AG10803 (cell line): ENCODE measurements at regions not wholly inside any gene's neighbourhood (a gene's known extent, or its start where the extent isn't known, plus 50 kb on each side); places are given as distances from the start of the nearest gene placed in this dataset.

ENCODE experiments used
- DNase-seq: peaks from one replicate; pipeline ENCODE4 v3.0.0; 2010; ENCODE audit warnings: low read depth
- H3K4me3 ChIP-seq: 2 replicates; pipeline ENCODE4 v1.5.1; 2011; ENCODE audit warnings: mild to moderate bottlenecking, low read length, control low read depth
- TF ChIP-seq, protein P1 (sequence below): conservative IDR thresholded peaks from 2 replicates; pipeline ENCODE4 v1.5.1; 2011; ENCODE audit warnings: mild to moderate bottlenecking, low read length, control low read depth, inconsistent platforms

DNA sequence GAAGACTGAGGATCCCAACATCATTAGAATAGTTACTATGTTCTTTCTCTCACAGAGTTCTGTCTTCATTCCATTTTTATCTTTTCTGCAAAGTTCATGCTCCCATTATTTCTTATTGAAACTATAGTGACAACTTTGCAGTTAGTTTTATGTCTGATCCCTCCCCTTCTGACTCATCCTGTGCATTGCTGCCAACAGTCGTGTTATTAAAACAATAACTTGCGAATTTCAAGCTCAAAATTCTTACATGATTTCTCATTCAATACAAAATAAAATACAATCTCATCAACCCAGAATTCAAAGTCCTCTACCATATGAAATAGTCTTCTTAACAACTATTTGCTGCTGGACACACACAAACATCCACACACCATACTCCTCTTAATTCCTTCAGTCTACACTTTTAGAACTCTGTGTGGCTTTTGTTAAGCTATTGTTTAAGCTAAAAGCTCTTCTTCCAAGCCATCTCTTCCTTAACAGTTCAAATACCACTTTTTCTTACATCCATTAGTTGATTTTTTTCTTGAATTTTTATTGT, 261.4 kb upstream of the IRAK1BP1 start:
- TF ChIP-seq, protein P1, sequence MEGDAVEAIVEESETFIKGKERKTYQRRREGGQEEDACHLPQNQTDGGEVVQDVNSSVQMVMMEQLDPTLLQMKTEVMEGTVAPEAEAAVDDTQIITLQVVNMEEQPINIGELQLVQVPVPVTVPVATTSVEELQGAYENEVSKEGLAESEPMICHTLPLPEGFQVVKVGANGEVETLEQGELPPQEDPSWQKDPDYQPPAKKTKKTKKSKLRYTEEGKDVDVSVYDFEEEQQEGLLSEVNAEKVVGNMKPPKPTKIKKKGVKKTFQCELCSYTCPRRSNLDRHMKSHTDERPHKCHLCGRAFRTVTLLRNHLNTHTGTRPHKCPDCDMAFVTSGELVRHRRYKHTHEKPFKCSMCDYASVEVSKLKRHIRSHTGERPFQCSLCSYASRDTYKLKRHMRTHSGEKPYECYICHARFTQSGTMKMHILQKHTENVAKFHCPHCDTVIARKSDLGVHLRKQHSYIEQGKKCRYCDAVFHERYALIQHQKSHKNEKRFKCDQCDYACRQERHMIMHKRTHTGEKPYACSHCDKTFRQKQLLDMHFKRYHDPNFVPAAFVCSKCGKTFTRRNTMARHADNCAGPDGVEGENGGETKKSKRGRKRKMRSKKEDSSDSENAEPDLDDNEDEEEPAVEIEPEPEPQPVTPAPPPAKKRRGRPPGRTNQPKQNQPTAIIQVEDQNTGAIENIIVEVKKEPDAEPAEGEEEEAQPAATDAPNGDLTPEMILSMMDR: no peak
- peak; percentile 76 for DNase-seq

DNA sequence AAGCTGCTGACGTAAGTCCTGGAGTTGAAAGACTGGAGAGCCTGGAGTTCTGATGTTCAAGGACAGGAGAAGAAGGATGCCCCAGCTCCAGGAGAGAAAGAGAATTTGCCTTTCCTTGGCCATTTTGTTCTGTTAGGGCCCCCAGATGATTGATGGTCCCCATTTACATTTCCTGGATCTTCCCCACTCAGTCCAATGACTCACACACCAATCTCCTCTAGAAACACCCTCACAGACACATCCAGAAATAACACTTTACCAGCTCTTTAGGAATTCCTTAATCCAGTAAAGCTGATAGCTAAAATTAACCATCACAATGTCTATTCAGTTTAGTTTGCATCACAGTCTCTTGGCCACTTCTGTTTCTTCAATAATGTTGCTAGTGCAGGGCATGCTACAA, 260.2 kb upstream of the IRAK1BP1 start:
- peak; percentile 48 for DNase-seq
- no peak overlapping the region for H3K4me3 ChIP-seq
- TF ChIP-seq, protein P1: no peak

More for the DNA sequence above, 261.4 kb upstream of the IRAK1BP1 start:
- peak overlapping the region; percentile 1 for H3K4me3 ChIP-seq

DNA sequence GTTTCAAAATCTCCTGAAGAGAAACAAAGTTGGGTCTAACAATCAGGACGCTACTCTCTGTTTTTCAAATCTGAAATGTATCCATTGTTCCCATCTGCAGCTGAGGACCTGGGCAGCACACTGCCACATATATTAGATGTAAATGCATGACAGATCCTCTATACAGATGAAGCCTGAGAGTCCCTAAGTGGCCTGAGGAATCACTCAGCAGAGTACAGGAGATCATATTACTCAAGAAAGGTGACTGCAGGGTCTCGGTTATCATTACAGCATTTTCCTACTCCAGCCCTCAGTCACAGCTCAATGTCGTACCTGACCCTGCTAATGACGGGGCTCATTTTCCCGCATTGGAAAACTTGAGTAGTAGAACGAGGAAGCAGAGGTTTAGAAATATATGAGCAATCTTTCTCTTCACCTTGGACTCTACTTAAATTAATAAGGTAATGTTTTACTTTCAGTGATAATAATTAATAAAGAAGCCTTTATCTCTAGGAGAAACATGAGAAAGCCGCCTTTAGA, 256.2 kb upstream of the IRAK1BP1 start:
- TF ChIP-seq, protein P1: no peak
- DNase-seq: no peak
- no peak overlapping the region for H3K4me3 ChIP-seq

GRCh38 chr6:78611886-78612480, 255.4 kb upstream of the IRAK1BP1 start:
- no peak overlapping the region for H3K4me3 ChIP-seq
- peak; percentile 23 for DNase-seq
- TF ChIP-seq, protein P1: peak; percentile 63

GRCh38 chr6:78614961-78615360, 252.4 kb upstream of the IRAK1BP1 start:
- no peak overlapping the region for H3K4me3 ChIP-seq
- DNase-seq: no peak
- TF ChIP-seq, protein P1: no peak

DNA sequence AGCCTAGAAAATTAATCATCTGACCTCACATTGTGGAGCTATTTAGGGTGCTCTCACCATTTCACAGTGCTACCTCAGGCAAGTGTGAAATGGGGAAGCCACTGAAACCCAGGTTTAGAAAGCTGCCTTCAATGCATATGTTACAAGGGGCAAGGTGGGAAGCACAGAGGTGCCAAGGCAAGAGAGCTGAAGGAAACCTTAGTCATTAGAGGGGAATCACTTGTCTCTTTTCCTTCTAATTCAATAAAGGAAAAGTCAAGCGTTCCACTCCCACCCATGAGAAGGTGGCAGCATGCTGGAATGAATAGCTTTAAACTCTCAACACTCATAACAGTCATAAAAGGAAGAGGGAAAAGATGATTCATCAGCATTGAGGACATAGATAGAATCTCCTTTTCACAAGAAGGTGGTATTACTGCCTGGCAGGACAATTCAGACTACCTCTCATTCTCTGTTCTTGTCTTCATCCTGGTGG, 251.9 kb upstream of the IRAK1BP1 start:
- H3K4me3 ChIP-seq: no peak overlapping the region
- TF ChIP-seq, protein P1: no peak
- no peak for DNase-seq

- no peak for DNase-seq
- no peak overlapping the region for H3K4me3 ChIP-seq
- TF ChIP-seq, protein P1: no peak
Observed at GRCh38 chr6:78618970-78619369, 248.4 kb upstream of the IRAK1BP1 start.
